GM19452 (cell line): ENCODE measurements at regions not wholly inside any gene's neighbourhood (a gene's known extent, or its start where the extent isn't known, plus 50 kb on each side); places are given as distances from the start of the nearest gene placed in this dataset.

Source experiments
- ATAC-seq: cut with Tn5 transposase; IDR thresholded peaks from one replicate; pipeline ENCODE4 v1.9.1; 2021; ENCODE audit not compliant: unreplicated experiment

DNA sequence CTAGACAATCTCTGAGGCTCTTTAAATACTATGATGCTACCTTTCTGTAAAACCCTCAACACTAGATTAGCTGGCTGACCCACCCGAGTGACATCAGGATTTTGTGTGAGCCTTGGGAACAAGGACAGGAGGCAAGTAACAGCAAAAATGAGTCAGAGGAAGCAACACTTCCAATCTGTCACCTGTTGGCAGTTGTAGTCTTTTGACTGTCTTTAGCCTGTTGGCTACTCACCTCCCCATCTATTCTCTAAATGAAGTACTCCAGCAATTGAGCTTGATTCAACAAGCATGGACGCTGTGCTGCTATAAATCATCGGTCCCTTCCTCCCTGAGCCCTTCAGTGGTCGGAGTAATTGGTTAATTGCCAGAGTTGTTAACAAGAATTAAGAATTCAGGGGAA lies 898.7 kb downstream of the BCL11A start:
- ATAC-seq: no peak

DNA sequence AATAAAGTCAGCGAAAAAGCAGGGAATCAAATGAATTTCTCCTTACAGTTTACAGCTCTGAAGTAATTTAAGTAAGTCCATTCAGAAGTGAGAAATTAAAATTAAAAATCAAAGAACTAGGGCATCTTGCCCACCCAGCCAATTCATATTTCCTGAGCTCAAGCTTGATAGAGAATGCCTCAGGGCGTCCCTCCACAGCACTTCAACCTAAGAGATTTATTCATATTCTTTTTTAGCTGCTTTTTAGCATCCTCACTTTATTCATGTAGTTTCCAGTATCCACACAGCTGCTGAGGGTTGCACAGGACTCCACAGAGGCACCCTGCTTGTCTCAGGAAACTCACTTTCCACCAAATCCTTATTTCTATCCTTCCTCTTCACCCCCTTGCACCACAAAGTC lies 900.3 kb downstream of the BCL11A start:
- no peak for ATAC-seq

DNA sequence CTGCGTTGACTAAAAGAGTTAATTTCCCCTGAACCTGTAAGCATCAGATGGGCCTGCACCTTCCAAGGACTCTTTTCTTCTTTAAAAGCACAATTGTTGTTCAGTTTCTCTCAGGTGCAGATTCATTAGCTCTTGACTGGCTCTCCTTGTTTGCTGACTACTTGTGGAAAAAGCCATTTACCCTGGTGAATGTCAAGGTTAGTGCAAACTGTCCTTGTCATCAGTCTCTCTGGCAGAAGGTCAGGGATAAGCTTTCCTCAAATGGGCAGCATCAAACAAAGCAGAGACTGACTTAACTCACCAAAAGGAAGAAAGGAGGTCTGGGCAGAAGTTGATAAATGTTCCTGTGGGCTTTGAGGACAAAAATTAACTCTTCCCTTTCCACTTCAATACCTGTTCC lies 922.7 kb downstream of the BCL11A start:
- no peak for ATAC-seq

DNA sequence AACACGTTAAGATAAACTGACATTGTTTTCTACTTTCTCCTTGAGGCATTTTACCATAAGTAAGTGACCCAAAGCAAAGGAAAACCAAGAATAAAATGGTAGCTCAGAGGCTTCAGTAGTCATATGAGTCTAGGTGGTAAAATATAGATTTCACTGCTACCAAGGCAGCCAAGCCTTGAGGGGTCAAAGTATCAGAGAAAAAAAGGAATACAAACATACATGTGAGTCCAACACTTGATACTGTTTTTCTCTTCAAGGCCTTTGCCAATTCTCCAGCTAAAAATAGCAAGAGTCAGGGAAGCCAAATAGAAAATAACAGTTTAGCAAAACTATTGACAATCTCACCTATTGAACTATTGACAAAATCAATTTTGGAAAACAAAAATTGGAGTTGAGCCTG lies 925.9 kb downstream of the BCL11A start:
- no peak for ATAC-seq

DNA sequence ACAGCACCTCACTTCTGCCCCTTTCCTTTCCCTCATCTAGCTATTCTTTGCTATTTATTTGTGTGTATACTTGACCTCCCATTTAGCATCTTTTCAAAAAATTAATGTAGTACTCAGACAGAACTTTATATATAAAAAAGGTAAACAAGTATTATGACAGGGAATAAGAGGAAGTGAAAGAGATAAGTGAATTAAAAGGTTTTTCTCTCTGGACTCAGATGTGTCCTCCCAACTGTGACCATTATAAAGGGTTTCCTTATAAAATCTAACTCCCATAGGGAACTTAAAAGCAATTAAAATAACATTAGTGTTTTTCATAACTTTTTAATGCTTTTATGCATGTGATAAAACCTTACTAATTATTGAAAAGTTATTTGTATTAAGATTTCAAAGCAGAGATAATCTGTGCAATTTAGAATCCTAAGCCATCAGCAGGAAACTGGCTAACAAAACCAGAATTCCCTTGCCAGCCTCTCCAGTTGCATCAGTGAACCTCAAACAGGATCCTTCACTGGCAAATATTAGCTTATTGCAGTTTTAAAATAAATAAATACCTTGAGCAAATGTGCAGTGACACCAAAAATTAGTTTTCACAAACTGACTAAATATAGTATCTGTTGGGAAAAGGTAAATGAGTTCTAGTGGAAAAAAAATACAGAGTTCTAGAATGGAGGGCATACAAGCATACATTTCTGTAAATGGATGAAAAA lies 930.7 kb downstream of the BCL11A start:
- ATAC-seq: no peak

DNA sequence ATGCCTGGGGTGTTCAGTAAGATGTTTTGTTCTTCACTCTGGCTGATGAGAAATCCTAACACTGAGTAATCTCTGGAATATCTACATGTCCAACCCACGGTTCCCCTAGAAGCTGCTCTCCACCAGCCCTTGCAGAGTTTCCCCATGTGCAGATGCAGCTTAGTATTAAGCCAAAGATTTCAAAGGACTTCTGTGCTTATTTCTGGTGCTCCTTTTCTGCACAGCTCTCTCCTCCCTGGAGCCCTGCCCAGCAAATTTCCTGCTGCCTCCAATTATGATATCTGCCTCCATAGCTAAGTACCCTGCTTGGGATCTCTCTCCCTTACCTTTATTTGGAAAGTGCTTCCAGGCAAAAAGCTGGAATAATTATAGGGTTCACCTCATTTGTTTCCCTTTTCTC lies 949.3 kb downstream of the BCL11A start:
- ATAC-seq: no peak

DNA sequence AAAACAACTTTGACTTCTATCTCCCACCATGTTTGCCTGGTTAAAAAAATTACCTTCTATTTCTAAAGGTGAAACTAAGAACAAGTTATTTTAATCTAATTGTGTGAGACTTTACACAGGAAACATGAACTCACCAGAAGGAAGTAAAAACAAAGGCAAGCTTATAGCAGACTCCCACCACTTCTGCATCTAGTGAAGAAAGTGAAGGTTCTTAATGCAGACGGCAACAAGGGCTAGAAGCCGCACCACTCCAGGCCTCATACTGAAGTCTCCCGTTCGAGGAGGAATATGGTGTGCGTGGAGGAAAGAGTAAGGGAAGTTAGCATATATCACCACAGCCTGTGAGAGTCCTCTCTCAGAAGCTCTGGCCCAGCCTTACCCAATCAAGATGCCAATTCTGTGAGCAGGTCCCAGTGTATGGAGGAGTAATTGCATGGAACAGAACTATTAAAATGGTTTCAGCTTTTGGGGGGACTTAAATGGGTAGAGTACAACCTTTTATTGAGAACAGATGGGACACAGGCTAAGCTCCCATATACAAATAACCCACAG lies 958.7 kb downstream of the BCL11A start:
- ATAC-seq: peak; percentile 68

DNA sequence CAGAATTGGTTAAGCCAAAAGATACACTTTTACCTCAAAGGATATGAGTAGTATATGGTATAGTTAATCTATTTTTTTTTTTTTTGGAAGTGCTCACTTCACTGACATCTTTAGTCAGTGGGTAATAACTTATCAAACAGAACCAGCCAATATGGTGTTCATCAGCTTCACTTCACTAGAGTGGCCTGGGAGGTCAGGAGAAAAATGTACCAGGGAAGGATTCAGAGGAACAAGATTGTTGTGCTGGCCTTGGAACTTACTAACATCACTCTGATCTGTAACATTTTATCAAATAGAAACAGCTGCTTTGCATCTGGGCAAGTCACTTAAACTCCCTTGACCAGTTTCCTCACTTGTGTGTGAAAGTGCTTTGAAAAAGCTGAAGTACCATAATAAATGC lies 962.7 kb downstream of the BCL11A start:
- ATAC-seq: no peak

DNA sequence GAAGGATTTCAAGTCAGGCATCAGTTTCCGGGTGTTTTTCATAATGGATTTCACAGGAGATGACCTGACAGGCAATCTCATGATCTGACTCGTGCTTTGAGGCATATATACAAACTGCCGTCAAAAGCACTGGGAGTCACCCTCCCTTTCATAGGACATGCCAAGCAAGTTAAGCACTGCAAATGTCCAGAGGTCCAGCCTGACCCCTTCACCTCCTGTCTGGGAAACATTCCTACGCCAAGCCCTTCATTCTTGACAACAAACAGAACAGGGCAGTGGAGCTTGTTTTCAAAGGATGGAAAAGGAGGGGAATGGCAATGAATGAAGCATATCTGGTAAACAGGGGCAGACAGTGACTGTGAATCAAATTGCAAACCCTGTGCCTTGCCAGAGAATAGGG lies 963.6 kb downstream of the BCL11A start:
- ATAC-seq: no peak

DNA sequence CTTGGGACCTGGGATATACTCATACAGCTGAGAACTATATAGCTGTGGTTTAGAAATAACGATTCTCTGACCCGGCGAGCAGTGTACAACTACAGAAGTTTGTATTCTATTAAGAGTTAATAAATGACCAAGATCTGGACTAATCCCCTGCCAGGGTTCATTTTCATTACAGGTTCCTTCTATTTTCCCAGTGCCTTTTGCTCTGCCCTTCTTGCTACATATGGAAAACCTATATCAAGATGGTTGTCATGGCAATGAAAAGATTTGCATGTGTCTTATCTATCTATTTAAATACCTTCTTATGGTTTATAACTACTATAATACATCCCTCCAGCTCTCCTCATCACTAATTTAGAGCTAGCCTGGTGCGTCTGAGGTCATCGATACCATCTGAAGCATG lies 965.2 kb downstream of the BCL11A start:
- no peak for ATAC-seq

DNA sequence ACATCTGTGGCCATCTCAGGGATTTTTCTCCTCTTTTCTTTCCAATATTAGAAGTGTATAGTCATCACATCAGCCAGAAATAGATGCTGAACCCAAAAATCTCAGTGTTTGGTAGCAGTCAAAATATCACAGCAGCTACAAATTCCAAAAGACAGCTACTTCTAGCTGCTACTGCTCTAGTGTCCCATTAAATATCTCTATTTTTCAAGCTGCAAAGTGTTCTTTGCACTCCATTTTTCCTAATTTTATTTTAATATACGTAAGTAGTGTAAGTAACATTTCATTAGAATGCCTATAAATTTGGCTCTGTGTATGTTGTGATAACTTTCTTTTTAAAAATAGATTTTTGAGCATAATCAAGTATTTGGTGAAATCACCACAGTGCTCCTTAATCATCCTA lies 967.3 kb downstream of the BCL11A start:
- ATAC-seq: no peak

DNA sequence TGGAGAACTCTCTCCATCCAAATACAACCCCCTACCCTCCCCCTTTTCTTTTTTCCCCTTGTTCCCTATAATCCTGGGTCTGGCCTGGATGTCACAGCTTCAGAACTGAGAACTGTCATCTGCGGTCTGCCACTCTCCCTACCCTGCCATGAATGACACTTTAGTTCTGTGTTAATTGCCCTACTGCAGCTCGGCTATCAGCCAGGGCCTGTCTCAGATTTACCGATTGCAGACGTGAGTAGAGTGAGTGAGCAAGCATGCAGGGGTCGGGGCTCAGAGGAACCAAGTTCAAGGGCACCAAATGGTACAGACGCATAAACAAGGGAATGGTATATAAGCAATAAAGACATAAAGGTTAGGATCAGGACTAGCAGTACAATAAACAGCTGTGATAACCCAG lies 967.8 kb downstream of the BCL11A start:
- no peak for ATAC-seq

DNA sequence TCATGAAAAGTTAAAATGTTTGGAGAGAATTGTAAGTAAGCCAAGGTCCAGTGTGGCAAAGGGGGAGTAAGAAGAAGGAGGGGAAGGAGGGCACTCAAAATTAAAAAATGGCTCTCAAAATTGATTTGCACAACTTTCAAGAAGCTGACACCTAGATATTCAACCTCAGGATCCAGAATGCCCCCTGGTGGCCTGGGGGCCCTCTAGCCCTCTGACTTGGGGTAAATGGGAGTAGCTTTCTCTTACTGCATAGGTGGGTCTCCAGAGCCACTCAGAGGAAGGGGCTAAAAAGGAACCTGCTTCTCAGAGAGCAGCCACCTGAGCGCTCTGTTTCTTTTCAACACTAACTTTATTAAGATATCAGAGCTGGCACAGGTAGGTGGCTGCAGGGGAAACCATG lies 968.5 kb downstream of the BCL11A start:
- ATAC-seq: no peak

DNA sequence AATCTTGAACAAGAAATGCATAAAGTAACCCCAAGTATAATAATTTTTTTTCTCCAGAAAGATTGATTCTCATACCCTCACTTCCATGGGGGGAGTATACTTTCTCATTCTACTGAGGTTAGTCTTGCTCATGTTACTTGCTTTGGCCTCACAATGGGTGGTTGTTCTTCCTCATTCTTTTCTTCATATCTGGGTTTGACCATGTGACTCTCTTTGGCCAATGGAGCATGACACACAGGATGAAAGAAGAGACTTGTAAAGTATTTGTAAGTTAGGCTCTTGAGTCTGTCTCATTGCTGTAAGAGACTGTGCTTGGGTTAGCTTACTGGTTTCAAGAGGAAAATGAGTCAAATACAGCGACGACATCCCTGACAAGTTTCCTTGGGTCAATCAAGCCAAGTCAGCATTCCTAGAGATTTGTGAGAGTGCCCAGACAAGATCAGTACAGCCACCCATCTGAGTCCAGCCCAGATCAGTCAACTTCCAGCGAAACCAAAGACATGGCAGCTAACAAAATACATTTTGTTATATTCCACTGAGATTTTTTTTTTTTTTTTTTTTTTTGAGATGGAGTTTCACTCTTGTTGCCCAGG lies 970.2 kb downstream of the BCL11A start:
- ATAC-seq: no peak

DNA sequence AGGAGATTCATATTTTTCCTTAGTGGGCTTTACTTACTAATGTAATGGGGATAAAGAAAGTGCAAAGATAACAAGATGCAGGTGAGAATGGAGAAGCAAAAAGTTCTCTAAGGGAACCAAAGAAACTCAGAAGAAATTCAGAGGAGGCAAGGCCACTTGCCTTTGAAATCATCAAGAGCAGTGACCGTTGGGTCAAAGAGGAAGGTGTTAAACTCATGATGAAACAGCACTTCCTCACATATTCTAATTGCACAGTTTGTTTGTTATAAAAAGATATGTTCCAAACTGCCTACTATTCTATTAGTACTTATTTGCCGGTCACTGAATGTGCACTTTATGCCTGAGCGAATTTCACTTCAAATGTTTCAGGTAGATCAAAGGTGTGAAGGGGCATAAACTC lies 975.1 kb downstream of the BCL11A start:
- no peak for ATAC-seq

DNA sequence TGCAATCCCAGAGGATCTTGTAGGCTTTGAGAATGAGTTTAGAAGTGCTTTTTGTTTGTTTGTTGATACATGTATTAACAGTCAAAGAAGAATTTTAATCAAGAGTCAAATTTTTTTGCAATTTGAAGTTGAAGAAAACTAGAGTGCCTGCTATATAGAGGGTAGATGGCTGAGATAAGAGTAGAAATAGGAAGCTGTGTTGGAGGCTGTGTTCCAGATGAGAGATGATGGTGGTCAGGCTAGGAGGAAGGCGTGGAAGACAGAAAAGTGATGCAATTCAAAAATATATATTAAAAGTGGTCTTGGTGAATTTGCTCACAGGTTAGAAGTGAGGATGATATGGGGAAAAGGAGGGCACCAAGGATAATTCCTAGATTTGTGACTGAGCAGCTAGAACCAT lies 978.3 kb downstream of the BCL11A start:
- ATAC-seq: no peak

DNA sequence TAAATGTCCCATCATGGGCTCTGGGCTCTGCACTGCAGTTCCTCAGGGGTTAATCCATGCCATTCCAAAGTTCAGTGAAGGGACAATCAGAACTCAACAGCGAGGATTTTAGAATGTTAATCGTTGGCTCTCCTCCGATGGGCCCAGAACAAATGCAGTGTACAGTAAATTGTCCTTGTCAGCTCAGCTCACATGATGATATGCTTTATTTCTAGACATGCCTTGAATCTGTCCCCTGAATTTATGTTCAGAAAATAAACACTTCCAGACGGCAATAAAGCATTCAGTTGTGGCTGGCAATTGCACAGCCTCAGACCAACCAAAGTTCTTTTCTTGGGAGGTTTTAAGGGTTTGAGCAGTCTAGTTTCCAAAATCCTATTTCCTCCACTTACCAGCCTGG lies 981.2 kb downstream of the BCL11A start:
- no peak for ATAC-seq

DNA sequence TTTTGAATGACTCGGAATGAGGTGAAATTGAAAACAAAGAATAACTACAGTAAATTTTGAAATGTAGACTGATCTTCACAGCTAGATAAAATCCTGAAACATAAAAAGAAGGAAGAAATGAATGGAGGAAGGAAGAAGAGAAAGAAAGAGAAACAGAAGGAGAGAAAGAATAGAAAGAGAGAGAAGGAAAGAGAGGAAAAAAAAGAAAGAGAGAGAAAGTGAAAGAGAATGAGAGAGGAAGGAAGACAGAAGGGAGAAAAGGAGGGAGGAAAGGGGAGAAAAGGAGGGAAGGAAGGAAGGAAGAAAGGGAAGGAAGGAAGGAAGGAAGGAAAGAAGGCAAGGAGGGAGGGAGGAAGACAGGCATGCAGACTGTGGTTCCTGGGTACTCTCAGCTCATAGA lies 982.6 kb downstream of the BCL11A start:
- no peak for ATAC-seq

DNA sequence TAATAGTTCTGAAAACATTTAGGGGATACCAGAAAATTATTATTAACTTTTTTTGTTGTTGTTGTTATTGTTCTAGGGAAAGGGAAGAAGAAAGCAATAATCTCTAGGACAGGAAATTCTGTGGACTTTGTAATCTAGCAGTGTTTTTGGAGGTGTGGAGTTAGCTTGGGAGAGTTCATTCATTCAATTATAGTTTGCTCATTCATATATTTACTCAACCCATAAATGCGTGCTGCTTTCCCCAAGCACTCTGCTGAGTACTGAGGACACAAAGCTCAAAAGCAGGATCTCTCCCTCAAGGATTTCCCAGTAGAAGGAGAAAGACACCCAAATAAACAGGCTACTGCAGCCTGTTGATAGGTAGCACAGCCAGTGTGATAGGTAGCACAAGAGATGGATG lies 984.3 kb downstream of the BCL11A start:
- no peak for ATAC-seq

DNA sequence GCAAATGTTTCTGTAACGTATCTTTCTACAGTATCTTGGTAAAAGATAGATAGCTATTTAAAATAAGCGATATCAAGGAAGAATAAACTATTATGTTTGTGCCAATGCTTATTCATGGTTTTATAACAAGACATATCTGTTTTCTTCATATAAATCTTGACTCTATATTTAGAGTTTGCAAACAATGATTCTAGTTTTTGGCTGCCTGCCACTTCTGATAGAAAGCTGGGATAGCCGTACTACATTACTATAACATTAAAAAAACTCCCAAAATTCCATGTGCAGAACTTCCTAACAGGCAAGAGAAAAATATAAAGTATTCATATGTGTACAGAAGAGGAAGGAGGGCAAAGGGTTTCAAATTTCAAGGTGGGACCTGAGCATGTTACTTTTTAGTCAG lies 985.0 kb downstream of the BCL11A start:
- no peak for ATAC-seq

DNA sequence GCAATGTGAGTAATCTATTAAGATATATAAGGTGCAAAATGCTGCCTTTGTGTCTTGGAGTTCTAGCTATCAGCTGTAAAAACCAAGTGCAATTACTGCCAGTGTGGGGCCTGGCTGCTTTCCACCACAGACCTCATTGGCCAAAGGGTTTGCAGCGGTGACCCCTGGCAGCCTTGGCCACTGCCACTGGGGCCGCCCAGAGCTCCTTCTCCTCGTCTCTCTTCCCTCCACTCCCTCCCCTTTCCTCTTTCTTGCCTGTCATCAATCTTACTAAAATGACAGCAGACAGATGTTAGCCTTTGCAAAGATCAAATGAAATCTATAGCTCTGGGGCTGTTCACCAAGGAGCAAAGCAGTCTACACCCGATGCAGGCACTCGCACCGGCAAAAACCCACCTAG lies 986.3 kb downstream of the BCL11A start:
- no peak for ATAC-seq

DNA sequence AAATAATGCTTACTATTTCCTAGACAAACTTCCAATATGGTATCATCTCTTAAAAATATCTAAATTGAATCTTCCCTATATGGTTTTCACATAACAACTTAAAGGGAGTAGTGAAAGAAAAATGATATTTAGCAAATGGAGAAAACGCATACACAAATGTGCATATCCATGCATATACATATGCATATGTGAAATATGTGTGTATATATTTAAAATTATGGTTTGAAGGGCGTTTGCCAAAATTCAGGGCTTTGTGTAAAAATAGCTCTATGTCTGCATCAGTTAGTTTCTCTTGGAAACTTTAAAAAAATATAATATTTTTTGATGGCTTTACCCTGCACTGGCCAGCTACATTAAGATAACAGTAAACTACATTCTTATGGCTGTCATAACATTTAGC lies 986.7 kb downstream of the BCL11A start:
- no peak for ATAC-seq

DNA sequence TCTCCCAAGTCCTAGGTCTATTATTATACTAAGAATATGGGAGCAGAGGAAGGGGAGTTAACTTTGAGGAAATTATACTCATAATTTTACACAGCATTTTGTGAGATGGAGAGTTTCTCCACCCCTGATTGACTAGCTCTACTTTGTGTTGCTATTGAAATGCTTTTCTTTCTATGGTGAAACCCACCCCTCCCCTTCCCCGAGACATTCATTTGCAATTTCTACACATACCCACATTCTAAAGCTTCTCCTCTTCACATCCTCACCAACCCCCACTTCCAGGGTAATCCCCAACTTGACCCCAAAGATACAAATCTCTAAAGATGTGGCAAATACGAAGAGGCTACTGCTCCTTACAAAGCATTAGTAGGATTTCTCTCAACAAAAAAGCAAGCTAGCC lies 992.2 kb downstream of the BCL11A start:
- no peak for ATAC-seq
